GM21515 (cell line): ENCODE measurements at regions not wholly inside any gene's neighbourhood (a gene's known extent, or its start where the extent isn't known, plus 50 kb on each side); places are given as distances from the start of the nearest gene placed in this dataset.
"Not testable (repeated sequence)": the region's sequence is repeated elsewhere in the genome, so short reads cannot be mapped to it uniquely, and the experiment has no call there.

Experiments used
- ATAC-seq: cut with Tn5 transposase; IDR thresholded peaks from one replicate; pipeline ENCODE4 v1.9.1; 2021; ENCODE audit not compliant: unreplicated experiment

GRCh38 chr14:55766071-55766470, 186.1 kb downstream of the KTN1 start:
- no peak for ATAC-seq

- ATAC-seq: no peak
Measured at GRCh38 chr14:55767286-55767685, 187.3 kb downstream of the KTN1 start.

GRCh38 chr14:55769877-55770276, 189.9 kb downstream of the KTN1 start:
- no peak for ATAC-seq

- ATAC-seq: no peak
Measured at GRCh38 chr14:55771242-55771981, 191.4 kb downstream of the KTN1 start.

- ATAC-seq: no peak
Measured at GRCh38 chr14:55772486-55772885, 192.5 kb downstream of the KTN1 start.

- ATAC-seq: no peak
Measured at GRCh38 chr14:55773312-55773711, 193.3 kb downstream of the KTN1 start.

GRCh38 chr14:55773984-55774545, 194.1 kb downstream of the KTN1 start:
- ATAC-seq: no peak

- ATAC-seq: no peak
Measured at GRCh38 chr14:55777877-55778276, 197.9 kb downstream of the KTN1 start.

GRCh38 chr14:55780156-55780946, 200.3 kb downstream of the KTN1 start:
- ATAC-seq: no peak

- no peak for ATAC-seq
Measured at GRCh38 chr14:55781046-55781445, 201.0 kb downstream of the KTN1 start.

- ATAC-seq: no peak
Measured at GRCh38 chr14:55782166-55782565, 202.2 kb downstream of the KTN1 start.

- no peak for ATAC-seq
Measured at GRCh38 chr14:55789406-55789805, 209.4 kb downstream of the KTN1 start.

- ATAC-seq: no peak
Measured at GRCh38 chr14:55794655-55795595, 214.9 kb downstream of the KTN1 start.

- not testable (repeated sequence) for ATAC-seq
Measured at GRCh38 chr14:55796513-55796912, 216.5 kb downstream of the KTN1 start.

GRCh38 chr14:55798406-55798805, 218.4 kb downstream of the KTN1 start:
- no peak for ATAC-seq

GRCh38 chr14:55799508-55800095, 219.6 kb downstream of the KTN1 start:
- no peak for ATAC-seq

GRCh38 chr14:55800156-55800785, 220.3 kb downstream of the KTN1 start:
- no peak for ATAC-seq

GRCh38 chr14:55801121-55801520, 221.1 kb downstream of the KTN1 start:
- no peak for ATAC-seq

- no peak for ATAC-seq
Measured at GRCh38 chr14:55802986-55803872, 223.2 kb downstream of the KTN1 start.
